Esophagus muscularis mucosa (tissue), 4 donors: ENCODE measurements at regions not wholly inside any gene's neighbourhood (a gene's known extent, or its start where the extent isn't known, plus 50 kb on each side); places are given as distances from the start of the nearest gene placed in this dataset.

Experiments used
- EP300 ChIP-seq: sonication (generic); formaldehyde crosslinking; IDR thresholded peaks from one replicate; pipeline ENCODE4 v1.6.1; 2017; ENCODE audit warnings: antibody characterized with exemption
- POLR2A ChIP-seq: fragments of 450-650 bp; IDR thresholded peaks from one replicate; pipeline ENCODE4 v1.6.1; 2017; ENCODE audit warnings: antibody characterized with exemption, moderate library complexity, mild to moderate bottlenecking, low read depth
- POLR2AphosphoS5 ChIP-seq, 2 donors: sonication (generic); formaldehyde crosslinking; IDR thresholded peaks; one replicate each; pipeline ENCODE4 v1.6.1; 2017; ENCODE audit warnings: antibody characterized with exemption in 2 of 2
- TF ChIP-seq, protein P1 (sequence below), 3 experiments: fragments of 200-600 bp in 2 of 3; fragments of 450-650 bp in 1 of 3; sonication (generic) in 2 of 3; IDR thresholded peaks; one replicate each; pipeline ENCODE4 v1.5.1; 2017 to 2019; ENCODE audit warnings: antibody characterized with exemption in 3 of 3, mild to moderate bottlenecking in 2 of 3, moderate library complexity in 1 of 3

GRCh38 chr2:12105180-12105579 is 358.7 kb downstream of the LPIN1 start:
- no peak for TF ChIP-seq POLR2A
- TF ChIP-seq POLR2AphosphoS5 (IDR thresholded peaks at IDR 0.05): no peak
- TF ChIP-seq, protein P1, sequence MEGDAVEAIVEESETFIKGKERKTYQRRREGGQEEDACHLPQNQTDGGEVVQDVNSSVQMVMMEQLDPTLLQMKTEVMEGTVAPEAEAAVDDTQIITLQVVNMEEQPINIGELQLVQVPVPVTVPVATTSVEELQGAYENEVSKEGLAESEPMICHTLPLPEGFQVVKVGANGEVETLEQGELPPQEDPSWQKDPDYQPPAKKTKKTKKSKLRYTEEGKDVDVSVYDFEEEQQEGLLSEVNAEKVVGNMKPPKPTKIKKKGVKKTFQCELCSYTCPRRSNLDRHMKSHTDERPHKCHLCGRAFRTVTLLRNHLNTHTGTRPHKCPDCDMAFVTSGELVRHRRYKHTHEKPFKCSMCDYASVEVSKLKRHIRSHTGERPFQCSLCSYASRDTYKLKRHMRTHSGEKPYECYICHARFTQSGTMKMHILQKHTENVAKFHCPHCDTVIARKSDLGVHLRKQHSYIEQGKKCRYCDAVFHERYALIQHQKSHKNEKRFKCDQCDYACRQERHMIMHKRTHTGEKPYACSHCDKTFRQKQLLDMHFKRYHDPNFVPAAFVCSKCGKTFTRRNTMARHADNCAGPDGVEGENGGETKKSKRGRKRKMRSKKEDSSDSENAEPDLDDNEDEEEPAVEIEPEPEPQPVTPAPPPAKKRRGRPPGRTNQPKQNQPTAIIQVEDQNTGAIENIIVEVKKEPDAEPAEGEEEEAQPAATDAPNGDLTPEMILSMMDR (IDR thresholded peaks at IDR 0.05): no peak
- TF ChIP-seq EP300: no peak
